HG02884 (cell line): ENCODE measurements at regions not wholly inside any gene's neighbourhood (a gene's known extent, or its start where the extent isn't known, plus 50 kb on each side); places are given as distances from the start of the nearest gene placed in this dataset.

ENCODE experiments used
- ATAC-seq: cut with Tn5 transposase; IDR thresholded peaks from one replicate; pipeline ENCODE4 v1.9.1; 2021; ENCODE audit warnings: mild to moderate bottlenecking, moderate library complexity; ENCODE audit not compliant: unreplicated experiment

DNA sequence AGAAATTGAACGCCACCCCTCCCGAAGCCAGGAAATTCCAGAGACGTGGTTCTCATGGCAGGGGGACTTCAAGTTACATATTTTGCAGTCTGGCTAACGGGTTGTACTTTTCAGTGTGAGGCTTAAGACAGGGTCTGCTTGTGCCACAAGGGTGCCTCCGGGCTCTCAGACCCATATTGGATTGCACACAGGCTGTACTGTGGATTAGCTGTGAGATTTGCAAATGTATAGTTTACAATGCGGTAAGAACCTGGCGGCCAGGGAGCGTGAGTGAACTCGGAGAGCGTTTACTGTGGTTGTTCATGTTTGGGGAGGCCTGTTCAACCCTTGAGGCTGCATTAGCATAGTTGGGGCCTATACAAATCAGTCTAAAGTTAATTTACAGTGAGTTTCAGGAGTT is 143.9 kb upstream of the SIX2 start:
- ATAC-seq: no peak

DNA sequence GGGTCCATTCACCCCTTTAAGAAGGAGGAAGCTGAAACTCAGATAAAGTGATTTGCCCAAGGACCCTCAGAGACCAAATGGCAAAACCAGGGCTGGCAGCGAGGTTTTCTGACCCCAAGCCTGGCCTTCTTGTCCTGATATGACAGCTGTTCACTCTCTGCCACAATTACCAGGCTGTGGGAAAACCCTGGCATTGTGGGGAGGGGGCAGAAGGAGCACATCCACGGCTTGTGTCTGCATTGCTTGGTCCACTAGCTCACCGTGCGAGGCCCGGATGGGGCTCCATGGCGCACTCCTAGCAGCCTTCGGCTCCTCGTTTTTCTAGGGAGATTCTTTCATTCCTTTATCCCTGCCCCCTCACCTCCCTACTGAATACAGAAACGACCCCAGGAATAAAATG is 143.4 kb upstream of the SIX2 start:
- no peak for ATAC-seq

DNA sequence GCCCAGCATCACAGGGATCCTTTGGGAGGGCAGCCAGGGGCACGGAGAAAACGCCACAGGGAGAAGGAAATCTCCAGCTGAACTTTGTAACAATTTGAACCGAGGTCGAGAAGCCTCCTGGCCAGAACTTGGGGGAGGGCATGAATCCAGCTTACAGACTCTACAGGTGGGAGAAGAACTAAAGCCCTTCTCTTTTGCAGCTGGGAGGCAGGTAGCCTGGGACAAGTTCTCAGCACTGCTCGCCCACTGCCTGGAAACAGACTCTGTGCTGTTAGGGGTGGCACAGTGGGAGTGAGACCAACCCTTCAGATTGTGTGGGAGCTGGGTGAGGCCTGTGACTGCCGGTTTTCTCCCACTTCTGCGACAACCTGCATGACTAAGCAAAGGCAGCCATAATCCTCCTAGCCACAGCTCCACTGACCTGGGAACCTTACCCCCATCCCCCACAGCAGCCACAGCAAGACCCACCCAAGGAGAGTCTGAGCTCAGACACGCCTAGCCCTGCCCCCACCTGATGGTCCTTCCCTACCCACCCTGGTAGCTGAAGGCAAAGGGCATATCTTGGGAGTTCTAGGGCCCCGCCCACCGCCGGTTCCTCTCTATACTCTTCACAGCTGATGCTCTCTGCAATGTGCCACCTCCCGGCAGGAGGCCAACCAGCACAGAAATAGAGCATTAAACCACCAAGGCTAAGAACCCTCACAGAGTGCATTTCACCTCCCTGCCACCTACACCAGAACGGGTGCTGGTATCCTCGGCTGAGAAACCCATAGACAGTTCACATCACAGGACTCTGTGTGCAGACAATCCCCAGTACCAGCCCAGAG is 136.0 kb upstream of the SIX2 start:
- no peak for ATAC-seq

GRCh38 chr2:45141883-45142866 is 132.9 kb upstream of the SIX2 start:
- no peak for ATAC-seq

GRCh38 chr2:45140675-45141074 is 131.4 kb upstream of the SIX2 start:
- ATAC-seq: no peak

DNA sequence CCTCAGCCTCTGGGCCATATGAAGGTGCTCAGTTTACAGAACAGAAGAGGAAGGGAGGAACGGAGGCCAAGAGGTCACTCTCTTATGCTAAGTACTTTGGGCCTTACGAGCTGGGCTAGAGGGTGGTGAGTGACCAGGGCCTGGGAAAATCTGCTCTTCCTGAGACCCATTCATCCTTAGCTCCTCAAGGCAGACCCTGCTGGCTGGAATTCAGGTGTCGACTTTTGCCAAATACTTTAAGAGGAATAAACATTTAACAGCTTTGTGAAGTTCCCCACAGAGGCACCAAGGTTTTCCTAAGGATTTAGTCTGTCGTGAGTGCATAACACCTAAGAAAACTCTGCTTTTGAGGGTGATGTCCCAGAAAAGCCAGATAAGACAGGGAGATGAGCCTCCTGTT is 129.7 kb upstream of the SIX2 start:
- ATAC-seq: no peak

DNA sequence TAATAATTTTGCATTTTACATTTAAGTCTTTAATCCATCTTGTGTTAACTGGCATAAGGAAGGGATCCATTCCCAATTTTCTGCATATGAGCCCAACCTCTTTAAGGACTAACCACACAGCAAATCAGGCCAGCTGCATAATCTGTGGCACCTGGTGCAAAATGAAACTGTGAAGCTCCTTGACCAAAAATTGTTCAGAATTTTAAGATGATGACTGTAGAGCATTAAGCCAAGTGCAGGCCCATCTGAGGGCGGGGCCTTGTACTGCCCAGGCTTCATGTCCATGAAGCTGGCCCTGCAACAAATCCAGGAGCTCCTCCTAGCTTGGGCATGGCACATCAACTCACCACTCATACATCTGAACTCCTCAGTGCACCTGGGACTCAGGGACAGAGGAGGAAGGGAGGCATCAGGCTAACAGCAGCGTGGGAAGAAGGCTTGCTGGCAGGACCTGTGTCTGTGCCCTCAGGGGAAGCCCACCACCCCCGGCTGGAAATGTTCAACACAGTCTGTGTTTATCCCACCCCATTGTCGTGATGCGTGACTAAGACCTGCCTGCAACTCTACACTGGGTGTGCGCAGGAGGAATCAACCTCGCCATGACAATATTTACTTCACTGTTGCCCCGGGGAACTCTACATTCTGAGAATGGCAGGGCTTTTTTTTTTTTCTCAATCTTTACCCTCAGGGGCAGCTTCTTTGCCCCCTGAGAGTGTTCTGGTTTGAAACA is 128.9 kb upstream of the SIX2 start:
- ATAC-seq: no peak

DNA sequence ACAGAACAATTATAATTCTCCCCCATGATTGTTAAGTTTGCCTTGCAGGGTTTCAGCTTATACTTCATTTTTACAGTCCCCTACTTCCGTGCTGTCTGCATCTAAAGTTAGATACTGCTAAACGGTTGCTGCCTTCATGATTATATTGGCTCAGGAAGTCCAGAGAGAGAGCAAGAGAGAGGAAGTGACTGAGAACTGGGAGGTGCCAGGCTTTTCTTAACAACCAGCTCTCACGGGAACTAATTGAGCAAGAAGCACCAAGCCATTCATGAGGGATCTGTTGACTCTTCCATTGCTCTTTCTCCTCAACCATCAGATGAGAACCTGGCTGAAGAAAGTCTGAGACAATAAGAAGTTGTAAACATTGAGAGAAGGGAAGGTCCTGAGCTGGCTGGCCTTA is 125.5 kb upstream of the SIX2 start:
- ATAC-seq: no peak

DNA sequence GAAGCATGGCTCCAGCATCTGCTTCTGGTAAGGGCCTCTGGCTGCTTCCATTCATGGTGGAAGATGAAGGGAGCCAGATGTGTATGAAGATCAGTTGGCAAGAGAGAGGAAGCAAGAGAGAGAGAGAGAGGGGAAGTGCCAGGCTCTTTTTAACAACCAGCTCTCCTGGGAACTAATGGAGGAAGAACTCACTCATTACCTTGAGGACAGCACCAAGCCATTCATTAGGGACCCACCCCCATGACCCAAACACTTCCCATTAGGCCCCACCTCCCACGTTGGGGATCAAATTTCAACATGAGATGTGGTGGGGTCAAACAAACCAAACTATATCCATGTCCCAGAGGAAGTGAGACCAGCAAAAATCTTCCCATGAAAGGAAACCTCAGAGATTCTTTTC is 124.8 kb upstream of the SIX2 start:
- no peak for ATAC-seq

GRCh38 chr2:45132551-45132950 is 123.3 kb upstream of the SIX2 start:
- ATAC-seq: no peak

- ATAC-seq: no peak
These were observed 122.3 kb upstream of the SIX2 start for GRCh38 chr2:45131587-45131986.

DNA sequence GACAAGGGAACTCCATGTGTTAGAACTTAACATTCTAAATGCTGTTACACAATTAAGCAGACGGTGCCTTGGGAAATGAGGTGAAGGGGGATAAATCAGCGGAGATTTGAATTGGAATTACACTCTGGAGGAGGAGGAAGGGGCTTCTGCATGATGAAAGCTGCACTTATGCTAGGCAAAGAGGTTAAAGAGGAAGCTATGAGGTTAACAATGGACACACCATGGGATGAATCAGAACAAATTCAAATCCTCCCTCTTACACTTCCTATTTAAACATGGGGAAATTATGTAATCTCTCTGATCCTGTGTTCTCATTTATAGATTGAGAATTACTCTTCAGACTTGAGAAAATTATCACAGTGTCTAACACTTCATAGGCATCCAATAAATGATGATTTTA is 121.5 kb upstream of the SIX2 start:
- no peak for ATAC-seq

- ATAC-seq: no peak
These were observed 119.3 kb upstream of the SIX2 start for GRCh38 chr2:45128580-45128997.

DNA sequence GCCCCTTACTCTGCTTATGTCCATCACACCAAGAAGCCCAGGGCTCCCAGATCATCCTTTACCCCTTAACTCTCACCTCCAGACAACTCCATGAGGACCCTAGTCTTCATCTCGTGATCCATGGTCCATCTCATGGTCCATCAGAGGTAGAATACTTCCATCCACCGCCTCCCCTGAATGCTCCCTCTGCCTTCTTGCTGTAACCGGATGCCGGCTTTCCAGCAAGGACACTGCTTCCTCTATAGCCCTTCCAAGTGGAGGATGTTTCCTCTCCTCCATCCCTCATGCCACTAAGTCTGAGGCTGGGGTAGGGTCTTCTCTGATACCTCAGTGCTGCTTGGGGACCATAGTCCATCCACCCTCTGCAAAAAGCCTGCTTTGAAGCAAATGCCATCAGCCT is 118.6 kb upstream of the SIX2 start:
- ATAC-seq: no peak

DNA sequence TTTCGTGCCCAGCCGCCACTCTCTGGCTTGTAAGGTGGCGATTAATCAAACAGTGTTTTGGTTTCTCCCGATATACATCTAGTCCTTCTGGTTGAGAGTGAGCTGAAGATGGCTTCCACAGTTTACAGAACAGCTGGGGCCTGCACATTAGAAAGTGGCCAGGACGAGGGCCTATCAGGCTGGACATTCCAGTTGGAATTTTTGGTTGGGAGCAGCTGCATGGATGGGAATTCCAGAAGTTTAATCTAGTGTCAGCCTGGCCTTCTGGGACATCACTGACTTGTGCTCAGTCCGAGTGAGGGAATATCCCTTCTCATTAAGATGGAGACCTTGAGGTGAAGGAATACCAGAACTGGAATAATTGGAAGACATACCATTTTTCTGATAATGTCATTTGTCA is 118.1 kb upstream of the SIX2 start:
- ATAC-seq: no peak

GRCh38 chr2:45125232-45125631 is 116.0 kb upstream of the SIX2 start:
- ATAC-seq: no peak

DNA sequence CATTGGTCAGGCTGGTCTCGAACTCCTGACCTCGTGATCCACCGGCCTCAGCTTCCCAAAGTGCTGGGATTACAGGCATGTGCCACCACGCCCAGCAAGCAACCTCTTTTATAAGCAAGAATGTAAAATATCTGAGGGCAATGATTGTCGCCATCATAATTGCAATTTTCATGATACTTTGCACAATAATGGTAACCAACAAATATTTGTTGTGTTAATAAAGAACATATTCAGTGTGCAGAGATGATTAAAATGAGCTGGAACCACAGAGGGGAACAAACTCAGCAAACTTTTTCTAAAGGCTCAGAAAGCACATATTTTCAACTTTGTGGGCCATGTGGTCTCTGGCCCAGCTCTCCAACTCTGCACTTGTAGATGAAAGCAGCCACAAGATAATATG is 115.2 kb upstream of the SIX2 start:
- ATAC-seq: no peak

- no peak for ATAC-seq
These were observed 114.4 kb upstream of the SIX2 start for GRCh38 chr2:45123521-45124191.

GRCh38 chr2:45123065-45123464 is 113.8 kb upstream of the SIX2 start:
- no peak for ATAC-seq

- no peak for ATAC-seq
These were observed 112.1 kb upstream of the SIX2 start for GRCh38 chr2:45121236-45121927.
